GM12865 (cell line): ENCODE measurements at regions not wholly inside any gene's neighbourhood (a gene's known extent, or its start where the extent isn't known, plus 50 kb on each side); places are given as distances from the start of the nearest gene placed in this dataset.

Experiments
- DNase-seq: peaks from one replicate; pipeline ENCODE4 v3.0.0; 2010; ENCODE audit warnings: low read depth
- H3K4me3 ChIP-seq: 2 replicates; pipeline ENCODE4 v1.5.1; 2011; ENCODE audit warnings: mild to moderate bottlenecking, low read depth, low read length, control low read depth
- TF ChIP-seq, protein P1 (sequence below): IDR thresholded peaks from 2 replicates; pipeline ENCODE4 v1.5.1; 2011; ENCODE audit warnings: low read length, control low read depth, low read depth, inconsistent platforms; ENCODE audit not compliant: insufficient read depth; ENCODE audit errors: missing control alignments

DNA sequence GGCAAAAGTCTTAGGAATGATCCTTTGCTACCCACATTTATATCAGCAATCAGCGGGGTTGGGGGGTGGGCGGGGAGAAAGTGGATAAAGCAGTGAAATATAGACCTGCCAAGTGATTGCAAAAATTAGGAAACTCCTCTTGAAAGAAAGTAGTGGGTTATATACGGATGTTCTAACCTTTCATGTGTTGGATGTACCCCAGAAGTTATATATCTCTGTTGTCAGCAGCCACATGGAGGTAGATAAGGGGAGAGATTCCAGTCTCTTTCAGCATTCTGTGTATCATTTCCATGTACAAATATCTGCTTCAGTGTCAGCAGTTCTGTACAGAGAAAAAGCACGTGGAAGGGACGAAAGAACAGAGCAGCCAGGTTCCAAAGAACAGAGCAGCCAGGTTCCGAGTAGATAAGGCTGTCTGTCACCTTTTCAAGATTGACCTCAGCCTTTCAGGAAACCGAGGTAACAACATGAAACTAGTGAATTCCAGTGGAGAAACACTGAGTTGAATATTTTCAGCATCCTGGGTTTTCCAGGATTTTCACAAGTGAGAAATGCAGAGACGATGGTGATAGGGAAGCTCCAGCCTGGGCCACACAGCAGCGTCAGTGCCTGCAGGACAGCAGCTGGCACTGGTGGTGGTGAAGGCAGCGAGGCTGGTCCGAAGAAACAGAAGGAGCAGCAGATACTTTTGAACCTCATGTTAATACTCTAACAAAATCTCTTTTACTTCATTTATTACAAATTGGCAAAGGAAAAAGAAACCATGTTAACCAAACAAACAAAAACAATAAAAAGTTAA lies 212.3 kb downstream of the C7orf25 start:
- DNase-seq, result no peak
- TF ChIP-seq, protein P1, sequence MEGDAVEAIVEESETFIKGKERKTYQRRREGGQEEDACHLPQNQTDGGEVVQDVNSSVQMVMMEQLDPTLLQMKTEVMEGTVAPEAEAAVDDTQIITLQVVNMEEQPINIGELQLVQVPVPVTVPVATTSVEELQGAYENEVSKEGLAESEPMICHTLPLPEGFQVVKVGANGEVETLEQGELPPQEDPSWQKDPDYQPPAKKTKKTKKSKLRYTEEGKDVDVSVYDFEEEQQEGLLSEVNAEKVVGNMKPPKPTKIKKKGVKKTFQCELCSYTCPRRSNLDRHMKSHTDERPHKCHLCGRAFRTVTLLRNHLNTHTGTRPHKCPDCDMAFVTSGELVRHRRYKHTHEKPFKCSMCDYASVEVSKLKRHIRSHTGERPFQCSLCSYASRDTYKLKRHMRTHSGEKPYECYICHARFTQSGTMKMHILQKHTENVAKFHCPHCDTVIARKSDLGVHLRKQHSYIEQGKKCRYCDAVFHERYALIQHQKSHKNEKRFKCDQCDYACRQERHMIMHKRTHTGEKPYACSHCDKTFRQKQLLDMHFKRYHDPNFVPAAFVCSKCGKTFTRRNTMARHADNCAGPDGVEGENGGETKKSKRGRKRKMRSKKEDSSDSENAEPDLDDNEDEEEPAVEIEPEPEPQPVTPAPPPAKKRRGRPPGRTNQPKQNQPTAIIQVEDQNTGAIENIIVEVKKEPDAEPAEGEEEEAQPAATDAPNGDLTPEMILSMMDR, result no peak
- H3K4me3 ChIP-seq, result no peak overlapping the region

- TF ChIP-seq, protein P1, result no peak
- DNase-seq, result no peak
- H3K4me3 ChIP-seq, result no peak overlapping the region
These were observed 213.1 kb downstream of the C7orf25 start for GRCh38 chr7:42698600-42699374.

- H3K4me3 ChIP-seq, result no peak overlapping the region
- TF ChIP-seq, protein P1, result no peak
- no peak for DNase-seq
These were observed 216.9 kb downstream of the C7orf25 start for GRCh38 chr7:42694894-42695507.

DNA sequence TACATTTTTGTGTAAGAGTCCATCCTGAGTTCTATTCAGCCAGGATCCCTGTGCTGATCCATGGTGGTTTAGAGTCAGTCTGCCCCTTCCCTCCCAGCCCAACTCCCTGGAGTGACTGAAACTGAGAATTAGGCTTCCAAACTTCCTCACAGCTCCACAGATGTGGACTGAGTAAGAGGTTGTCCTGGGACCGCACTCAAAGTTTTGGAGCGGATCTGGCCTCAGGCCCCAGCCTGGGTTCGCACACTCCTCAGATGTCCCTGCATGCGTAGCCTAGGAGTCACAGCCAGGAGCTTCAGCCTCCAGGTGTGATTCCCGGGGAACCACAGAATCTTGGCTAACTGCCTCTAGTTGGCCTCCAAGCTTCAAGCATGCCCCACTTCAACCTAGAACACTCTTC lies 218.1 kb downstream of the C7orf25 start:
- no peak overlapping the region for H3K4me3 ChIP-seq
- TF ChIP-seq, protein P1, result no peak
- no peak for DNase-seq

DNA sequence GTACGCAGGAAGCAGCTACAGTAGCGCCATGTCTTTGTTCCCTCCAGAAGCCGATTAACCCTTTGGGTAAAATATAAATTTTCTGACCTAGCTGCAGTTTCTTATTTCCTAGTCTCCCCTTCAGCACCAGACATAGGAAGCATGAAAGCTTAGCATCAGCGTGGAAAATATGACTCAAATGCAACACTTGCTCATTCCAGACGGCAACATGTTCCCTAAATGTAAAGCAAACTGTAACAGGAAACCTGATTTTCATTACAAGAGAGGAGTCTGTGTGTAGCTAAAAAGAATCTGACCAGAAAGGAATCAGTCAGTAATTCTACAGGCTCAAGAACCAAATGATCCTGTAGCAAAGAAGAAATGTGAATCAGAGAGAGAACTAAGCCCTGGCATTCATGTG lies 219.2 kb downstream of the C7orf25 start:
- no peak overlapping the region for H3K4me3 ChIP-seq
- TF ChIP-seq, protein P1, result no peak
- DNase-seq, result no peak

DNA sequence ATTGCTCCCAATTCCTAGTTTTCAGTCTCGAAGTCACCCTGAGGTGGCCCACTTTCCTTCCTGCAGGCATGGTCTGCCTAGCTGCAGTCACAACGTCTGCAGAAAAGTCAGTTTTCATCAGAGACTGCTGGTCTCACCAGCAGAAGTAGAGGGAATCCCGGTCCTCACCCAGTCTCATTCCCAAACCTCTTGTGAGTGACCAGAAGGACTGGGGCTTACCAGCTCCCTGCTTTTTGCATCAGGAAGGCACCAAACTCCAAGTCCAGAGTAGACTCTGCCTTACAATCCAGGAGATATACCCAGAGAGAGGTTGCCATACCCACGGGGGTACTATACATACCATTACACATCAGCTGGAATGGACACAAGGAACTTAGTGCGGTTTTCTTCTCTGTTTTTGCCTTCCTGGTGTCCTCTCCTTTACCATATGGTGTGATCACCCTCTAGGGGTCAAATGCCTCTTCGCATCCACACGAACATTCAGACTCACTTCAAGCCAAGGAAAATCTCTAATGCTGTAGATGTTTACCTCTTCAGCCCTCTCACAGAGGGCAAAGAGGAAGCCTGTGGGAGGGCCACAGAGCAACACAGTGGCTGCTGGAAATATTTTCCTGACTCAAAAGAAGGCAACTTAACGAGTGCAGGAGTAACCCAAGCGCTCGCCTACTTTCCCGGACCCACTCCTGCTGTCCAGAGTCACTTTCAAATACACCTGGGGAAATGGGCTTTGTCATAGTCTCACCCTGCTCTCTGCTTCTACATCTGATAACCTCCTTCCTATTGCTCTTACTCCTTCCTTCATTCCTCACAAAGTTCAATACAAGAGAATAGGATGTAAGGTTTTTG lies 220.9 kb downstream of the C7orf25 start:
- DNase-seq, result peak; percentile 20
- TF ChIP-seq, protein P1, result peak; percentile 40
- no peak overlapping the region for H3K4me3 ChIP-seq
